ENCODE measurements at regions not wholly inside any gene's neighbourhood (a gene's known extent, or its start where the extent isn't known, plus 50 kb on each side); places are given as distances from the start of the nearest gene placed in this dataset.

- H3K27me3 Mint-ChIP-seq (ENCODE audit: low read depth, unreplicated experiment) = peaks cover 41% of the 10 kb centered on the region
Measured at GRCh38 chr16:11401161-11402050, 56.1 kb downstream of the RMI2 start.

GRCh38 chr16:11402051-11402744 is 56.9 kb downstream of the RMI2 start:
- FAIRE-seq (no peak), DNase-seq (ENCODE audit: low read depth) (no peak)
- no peaks in the 10 kb centered on the region for H3K4me1 ChIP-seq (ENCODE audit: insufficient read depth, low read length)
- H3K9me3 ChIP-seq (ENCODE audit: insufficient read depth, low read depth, low read length) = no peaks in the 10 kb centered on the region
- peaks cover 3% of the 10 kb centered on the region for H3K27me3 ChIP-seq (ENCODE audit: insufficient read depth, low read length)
- Mint-ChIP-seq H3K27me3 (ENCODE audit: low read depth, unreplicated experiment) (peaks cover 38% of the 10 kb centered on the region), H3K36me3 (ENCODE audit: low read depth, unreplicated experiment) (no peaks in the 10 kb centered on the region), H3K27ac (ENCODE audit: unreplicated experiment) (no peak overlapping the region), H3K4me1 (ENCODE audit: low read depth, unreplicated experiment) (no peaks in the 10 kb centered on the region), H3K4me3 (ENCODE audit: unreplicated experiment) (no peak overlapping the region), H3K9me3 (ENCODE audit: unreplicated experiment) (no peaks in the 10 kb centered on the region)
- H3K4me3 ChIP-seq (ENCODE audit: insufficient read depth, low read depth, low read length) = no peak overlapping the region
- no peaks in the 10 kb centered on the region for H4K20me1 ChIP-seq (ENCODE audit: insufficient read depth, low read length)
- H3K36me3 ChIP-seq (ENCODE audit: insufficient read depth, low read length) = no peaks in the 10 kb centered on the region
- no peak overlapping the region for H2AFZ ChIP-seq (ENCODE audit: low read depth, low read length)
- no peak for TF ChIP-seq CTCF (IDR thresholded peaks at IDR 0.05; ENCODE audit: insufficient read depth, low read depth, low read length)
- no peak for TF ChIP-seq EZH2 (IDR thresholded peaks at IDR 0.05; ENCODE audit: insufficient read depth, low read length)
- no peak overlapping the region for H3K4me2 ChIP-seq (ENCODE audit: low read length)
- H3K79me2 ChIP-seq (ENCODE audit: insufficient read depth, low read length) = no peaks in the 10 kb centered on the region
- no peak overlapping the region for H3K9ac ChIP-seq (ENCODE audit: low read length)
- H3K27ac ChIP-seq (ENCODE audit: low read depth, low read length) = no peak overlapping the region

More at GRCh38 chr16:11401161-11402050, 56.1 kb downstream of the RMI2 start:
- no peak overlapping the region for H3K27ac ChIP-seq (ENCODE audit: low read depth, low read length)
- FAIRE-seq = no peak
- TF ChIP-seq CTCF (IDR thresholded peaks at IDR 0.05; ENCODE audit: insufficient read depth, low read depth, low read length) = no peak
- no peak for TF ChIP-seq EZH2 (IDR thresholded peaks at IDR 0.05; ENCODE audit: insufficient read depth, low read length)
- Mint-ChIP-seq H3K9me3 (ENCODE audit: unreplicated experiment) (no peaks in the 10 kb centered on the region), H3K36me3 (ENCODE audit: low read depth, unreplicated experiment) (no peaks in the 10 kb centered on the region), H3K4me1 (ENCODE audit: low read depth, unreplicated experiment) (no peaks in the 10 kb centered on the region), H3K27ac (ENCODE audit: unreplicated experiment) (no peak overlapping the region), H3K4me3 (ENCODE audit: unreplicated experiment) (no peak overlapping the region)
- no peaks in the 10 kb centered on the region for H3K36me3 ChIP-seq (ENCODE audit: insufficient read depth, low read length)
- no peaks in the 10 kb centered on the region for H3K4me1 ChIP-seq (ENCODE audit: insufficient read depth, low read length)
- no peak overlapping the region for H2AFZ ChIP-seq (ENCODE audit: low read depth, low read length)
- no peak for DNase-seq (ENCODE audit: low read depth)
- H3K79me2 ChIP-seq (ENCODE audit: insufficient read depth, low read length) = no peaks in the 10 kb centered on the region
- H3K9me3 ChIP-seq (ENCODE audit: insufficient read depth, low read depth, low read length) = no peaks in the 10 kb centered on the region
- no peak overlapping the region for H3K4me2 ChIP-seq (ENCODE audit: low read length)
- no peak overlapping the region for H3K9ac ChIP-seq (ENCODE audit: low read length)
- H3K27me3 ChIP-seq (ENCODE audit: insufficient read depth, low read length) = peaks cover 3% of the 10 kb centered on the region
- no peak overlapping the region for H3K4me3 ChIP-seq (ENCODE audit: insufficient read depth, low read depth, low read length)
- H4K20me1 ChIP-seq (ENCODE audit: insufficient read depth, low read length) = no peaks in the 10 kb centered on the region

Data from astrocyte (in vitro differentiated cells and primary cell).